ENCODE measurements at regions not wholly inside any gene's neighbourhood (a gene's known extent, or its start where the extent isn't known, plus 50 kb on each side); places are given as distances from the start of the nearest gene placed in this dataset.

GRCh38 chr10:128420623-128421022, 294.4 kb upstream of the MKI67 start:
- TF ChIP-seq CUX1 (CRISPR knock-in tag; IDR thresholded peaks at IDR 0.05) (no peak), ZNF785 (CRISPR knock-in tag; IDR thresholded peaks at IDR 0.05) (no peak)

All from K562 (cell line).